HG03432 (cell line): ENCODE measurements at regions not wholly inside any gene's neighbourhood (a gene's known extent, or its start where the extent isn't known, plus 50 kb on each side); places are given as distances from the start of the nearest gene placed in this dataset.

Experiments
- ATAC-seq: cut with Tn5 transposase; IDR thresholded peaks from one replicate; pipeline ENCODE4 v1.9.1; 2021; ENCODE audit warnings: mild to moderate bottlenecking, moderate library complexity; ENCODE audit not compliant: unreplicated experiment

GRCh38 chr22:47943729-47944700 is 1181.6 kb downstream of the TBC1D22A start:
- ATAC-seq = no peak

GRCh38 chr22:47940211-47940610 is 1177.8 kb downstream of the TBC1D22A start:
- ATAC-seq = no peak

GRCh38 chr22:47933891-47934290 is 1171.4 kb downstream of the TBC1D22A start:
- no peak for ATAC-seq

- ATAC-seq = no peak
These were observed 1170.8 kb downstream of the TBC1D22A start for GRCh38 chr22:47933226-47933625.

- ATAC-seq = no peak
These were observed 1167.3 kb downstream of the TBC1D22A start for GRCh38 chr22:47929646-47930185.

GRCh38 chr22:47929073-47929472 is 1166.6 kb downstream of the TBC1D22A start:
- ATAC-seq = no peak

GRCh38 chr22:47928631-47929030 is 1166.2 kb downstream of the TBC1D22A start:
- ATAC-seq = no peak

GRCh38 chr22:47927648-47928210 is 1165.3 kb downstream of the TBC1D22A start:
- no peak for ATAC-seq

- no peak for ATAC-seq
These were observed 1160.6 kb downstream of the TBC1D22A start for GRCh38 chr22:47923011-47923427.

GRCh38 chr22:47921906-47922305 is 1159.5 kb downstream of the TBC1D22A start:
- no peak for ATAC-seq

- ATAC-seq = no peak
These were observed 1158.0 kb downstream of the TBC1D22A start for GRCh38 chr22:47920380-47920959.

- ATAC-seq = no peak
These were observed 1157.4 kb downstream of the TBC1D22A start for GRCh38 chr22:47919893-47920292.

GRCh38 chr22:47919001-47919441 is 1156.6 kb downstream of the TBC1D22A start:
- ATAC-seq = peak; percentile 34

GRCh38 chr22:47918276-47918921 is 1155.9 kb downstream of the TBC1D22A start:
- peak; percentile 92 for ATAC-seq

GRCh38 chr22:47914481-47915097 is 1152.1 kb downstream of the TBC1D22A start:
- no peak for ATAC-seq

- no peak for ATAC-seq
These were observed 1140.3 kb downstream of the TBC1D22A start for GRCh38 chr22:47902646-47903180.

GRCh38 chr22:47901911-47902310 is 1139.5 kb downstream of the TBC1D22A start:
- ATAC-seq = no peak

- ATAC-seq = no peak
These were observed 1137.4 kb downstream of the TBC1D22A start for GRCh38 chr22:47899894-47900293.

- ATAC-seq = no peak
These were observed 1136.5 kb downstream of the TBC1D22A start for GRCh38 chr22:47898946-47899345.

GRCh38 chr22:47891609-47892008 is 1129.2 kb downstream of the TBC1D22A start:
- ATAC-seq = no peak
